CD14-positive monocyte (primary cell): ENCODE measurements at regions not wholly inside any gene's neighbourhood (a gene's known extent, or its start where the extent isn't known, plus 50 kb on each side); places are given as distances from the start of the nearest gene placed in this dataset.

Experiments used
- DNase-seq, 3 donors: peaks; one replicate each; pipeline ENCODE4 v3.0.0-alpha.2; 2011 to 2022
- H2AFZ ChIP-seq: 2 replicates; pipeline ENCODE4 v1.6.0; 2012; ENCODE audit warnings: mild to moderate bottlenecking, low read depth, low read length, inconsistent platforms; ENCODE audit not compliant: insufficient read depth, poor library complexity, severe bottlenecking
- H3K27ac ChIP-seq, 2 donors: 1 replicate in 1 of 2; 2 replicates in 1 of 2; pipeline ENCODE4 v1.5.1; 2012 to 2013; ENCODE audit warnings: low read length in 2 of 2, control low read depth in 1 of 2, inconsistent platforms in 1 of 2, low read depth in 1 of 2, mild to moderate bottlenecking in 1 of 2
- H3K27me3 ChIP-seq, 2 donors: one replicate each; pipeline versions ENCODE4 v1.6.0 to v1.6.1; 2011 to 2013; ENCODE audit warnings: low read length in 2 of 2; ENCODE audit not compliant: control insufficient read depth in 2 of 2, insufficient read depth in 2 of 2
- H3K36me3 ChIP-seq, 2 donors: replicated peaks in 1 of 2; 1 replicate in 1 of 2; 2 replicates in 1 of 2; pipeline versions ENCODE4 v1.5.1 to v1.6.1; 2012 to 2013; ENCODE audit warnings: low read length in 2 of 2, control low read depth in 1 of 2, inconsistent platforms in 1 of 2, mild to moderate bottlenecking in 1 of 2; ENCODE audit not compliant: insufficient read depth in 2 of 2, control insufficient read depth in 1 of 2
- H3K4me1 ChIP-seq, 2 donors: 1 replicate in 1 of 2; 2 replicates in 1 of 2; pipeline versions ENCODE4 v1.5.1 to v1.6.1; 2012 to 2013; ENCODE audit warnings: low read length in 2 of 2, control low read depth in 1 of 2, inconsistent platforms in 1 of 2, mild to moderate bottlenecking in 1 of 2, moderate library complexity in 1 of 2; ENCODE audit not compliant: insufficient read depth in 2 of 2, control insufficient read depth in 1 of 2
- H3K4me2 ChIP-seq: replicated peaks from 2 replicates; pipeline ENCODE3; 2012; ENCODE audit warnings: low read length, moderate library complexity, mild to moderate bottlenecking; ENCODE audit not compliant: poor library complexity, severe bottlenecking; ENCODE audit errors: extremely low read depth
- H3K4me3 ChIP-seq, 3 experiments: fragments of 200-600 bp in 1 of 3; sonication (generic) in 1 of 3; replicated peaks in 1 of 3; 1 replicate in 2 of 3; 2 replicates in 1 of 3; pipeline ENCODE4 v1.5.1; 2011 to 2013; ENCODE audit warnings: low read length in 3 of 3, mild to moderate bottlenecking in 3 of 3, control low read depth in 2 of 3, low read depth in 2 of 3, inconsistent platforms in 1 of 3, moderate library complexity in 1 of 3
- H3K79me2 ChIP-seq: 2 replicates; pipeline ENCODE4 v1.6.0; 2012; ENCODE audit warnings: mild to moderate bottlenecking, control low read depth, inconsistent platforms, low read length, moderate library complexity; ENCODE audit not compliant: insufficient read depth
- H3K9ac ChIP-seq: 2 replicates; pipeline ENCODE4 v1.6.0; 2017; ENCODE audit warnings: low read length, mild to moderate bottlenecking; ENCODE audit not compliant: insufficient read depth, poor library complexity, severe bottlenecking
- H3K9me3 ChIP-seq, 2 donors: replicated peaks in 1 of 2; 1 replicate in 1 of 2; 2 replicates in 1 of 2; pipeline versions ENCODE4 v1.5.1 to v1.6.1; 2012 to 2013; ENCODE audit warnings: low read length in 2 of 2, control low read depth in 1 of 2; ENCODE audit not compliant: control insufficient read depth in 1 of 2, insufficient read depth in 1 of 2
- H4K20me1 ChIP-seq: 2 replicates; pipeline ENCODE4 v1.6.0; 2012; ENCODE audit warnings: mild to moderate bottlenecking, low read length, control low read depth, moderate library complexity; ENCODE audit not compliant: insufficient read depth
- H3K27ac Mint-ChIP-seq, 7 donors: one replicate each; pipeline ENCODE4 v1.8.0; 2020; ENCODE audit warnings: mild to moderate bottlenecking in 7 of 7, mixed read lengths in 7 of 7, moderate library complexity in 6 of 7, inconsistent platforms in 2 of 7
- H3K27me3 Mint-ChIP-seq, 3 donors: one replicate each; pipeline ENCODE4 v1.8.0; 2021 to 2022; ENCODE audit warnings: low read depth in 3 of 3, mild to moderate bottlenecking in 3 of 3, mixed read lengths in 3 of 3, moderate library complexity in 3 of 3, inconsistent platforms in 1 of 3
- H3K36me3 Mint-ChIP-seq, 2 donors: one replicate each; pipeline ENCODE4 v1.8.0; 2020; ENCODE audit warnings: mixed read lengths in 2 of 2, inconsistent platforms in 1 of 2, mild to moderate bottlenecking in 1 of 2
- H3K4me1 Mint-ChIP-seq: one replicate; pipeline ENCODE4 v1.8.0; 2020; ENCODE audit warnings: mild to moderate bottlenecking, mixed read lengths
- H3K4me3 Mint-ChIP-seq, 2 donors: one replicate each; pipeline ENCODE4 v1.8.0; 2020; ENCODE audit warnings: mild to moderate bottlenecking in 2 of 2, mixed read lengths in 2 of 2, moderate library complexity in 1 of 2
- H3K9me3 Mint-ChIP-seq, 7 donors: one replicate each; pipeline ENCODE4 v1.8.0; 2020 to 2022; ENCODE audit warnings: mixed read lengths in 7 of 7, mild to moderate bottlenecking in 6 of 7, moderate library complexity in 6 of 7, inconsistent platforms in 2 of 7
- CTCF ChIP-seq: fragments of 200-600 bp; IDR thresholded peaks from one replicate; pipeline ENCODE4 v1.8.0; 2022; ENCODE audit warnings: antibody characterized with exemption, mild to moderate bottlenecking
- WGBS: methylation state at CpG from one replicate; pipeline ENCODE4 v1.1.5; 2013; ENCODE audit warnings: missing lambda C conversion rate; ENCODE audit not compliant: insufficient coverage; 5-methylcytosine and 5-hydroxymethylcytosine counted together
- intact Hi-C, 2 donors: fragments of 100-400 bp; cut with micrococcal nuclease; formaldehyde crosslinking; loops; one replicate each; pipeline versions ENCODE4 v1.15.0 to v1.15.1; 2023

- no peak overlapping the region for H3K27ac Mint-ChIP-seq
- H3K4me2 ChIP-seq = no peak overlapping the region
- no peaks in the 10 kb centered on the region for H3K27me3 ChIP-seq
- no peak for DNase-seq
- no CpG with 5 or more reads among the region's 2 CpGs for WGBS
- peaks cover 0 to 6% of the 10 kb centered on the region in 2 donors for H3K9me3 ChIP-seq
- H3K79me2 ChIP-seq = no peaks in the 10 kb centered on the region
- no peak overlapping the region for H2AFZ ChIP-seq
- no peak overlapping the region for H3K4me3 ChIP-seq
- no peak overlapping the region for H3K4me3 Mint-ChIP-seq
- no peaks in the 10 kb centered on the region for H3K4me1 ChIP-seq
- H3K9me3 Mint-ChIP-seq = peaks cover 0 to 7% (median 3%) of the 10 kb centered on the region in 7 donors
- no peaks in the 10 kb centered on the region for H3K27me3 Mint-ChIP-seq
- no peaks in the 10 kb centered on the region for H3K4me1 Mint-ChIP-seq
- TF ChIP-seq CTCF = no peak
- no peaks in the 10 kb centered on the region for H3K36me3 ChIP-seq
- intact Hi-C loops = no loop called here
- no peak overlapping the region for H3K9ac ChIP-seq
- H3K27ac ChIP-seq = no peak overlapping the region
- H3K36me3 Mint-ChIP-seq = no peaks in the 10 kb centered on the region
- H4K20me1 ChIP-seq = no peaks in the 10 kb centered on the region
Observed at GRCh38 chr13:56923626-56924140, 217.0 kb upstream of the PRR20A start.

DNA sequence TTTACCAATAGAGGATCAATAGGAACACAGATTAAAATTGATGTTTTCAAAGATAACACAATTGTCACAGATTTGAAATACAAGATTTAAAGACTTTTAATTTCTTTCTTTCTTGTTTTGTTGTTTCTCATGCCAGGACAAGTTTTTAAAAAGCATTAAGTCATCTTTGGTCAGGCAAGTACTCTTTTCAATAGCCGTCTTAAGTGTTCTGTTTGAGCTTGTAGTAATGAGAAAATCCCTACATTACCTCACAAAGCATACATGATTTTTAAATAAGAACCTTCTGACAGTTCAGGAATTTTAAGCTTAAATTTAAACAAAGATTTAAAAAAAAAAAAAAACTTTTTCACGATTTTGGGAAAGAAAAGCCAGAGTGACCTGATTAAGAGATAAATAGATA, 216.3 kb upstream of the PRR20A start:
- Histone ChIP-seq H3K79me2 (no peaks in the 10 kb centered on the region), H3K4me2 (no peak overlapping the region), H4K20me1 (no peaks in the 10 kb centered on the region), H3K9ac (no peak overlapping the region), H3K27me3 (no peaks in the 10 kb centered on the region), H2AFZ (no peak overlapping the region), H3K27ac (no peak overlapping the region), H3K4me1 (no peaks in the 10 kb centered on the region), H3K36me3 (no peaks in the 10 kb centered on the region), H3K4me3 (no peak overlapping the region), H3K9me3 (peaks cover 0 to 6% of the 10 kb centered on the region in 2 donors)
- intact Hi-C loops = no loop called here
- Mint-ChIP-seq H3K27me3 (no peaks in the 10 kb centered on the region), H3K9me3 (peaks cover 0 to 7% (median 3%) of the 10 kb centered on the region in 7 donors), H3K36me3 (no peaks in the 10 kb centered on the region), H3K27ac (no peak overlapping the region), H3K4me3 (no peak overlapping the region), H3K4me1 (no peaks in the 10 kb centered on the region)
- DNase-seq = no peak
- WGBS = no CpG with 5 or more reads among the region's 2 CpGs
- no peak for TF ChIP-seq CTCF
